WTC11 (cell line): ENCODE measurements at regions not wholly inside any gene's neighbourhood (a gene's known extent, or its start where the extent isn't known, plus 50 kb on each side); places are given as distances from the start of the nearest gene placed in this dataset.

Source experiments
- ATAC-seq: fragments of 200-7000 bp; cut with Tn5 transposase; 2 replicates; pipeline ENCODE4 v1.10.0; 2021; ENCODE audit warnings: mild to moderate bottlenecking, moderate library complexity
- CTCF ChIA-PET: fragments of 300-600 bp; sonication (Branson Sonifier 250); formaldehyde crosslinking; loops from one replicate; lab custom pipeline; 2021; ENCODE audit warnings: antibody characterized with exemption; lab: Charles Lee
- POLR2A ChIA-PET: fragments of 350-600 bp; sonication (Branson Sonifier 250); formaldehyde crosslinking; loops from one replicate; lab custom pipeline; 2021; ENCODE audit warnings: antibody characterized with exemption; lab: Charles Lee
- DNase-seq: peaks from one replicate; pipeline ENCODE4 v3.0.0; 2021; ENCODE audit warnings: low spot score
- H3K27ac Mint-ChIP-seq: 2 replicates; pipeline ENCODE4 v1.8.0; 2021; ENCODE audit warnings: mixed read lengths
- H3K27me3 Mint-ChIP-seq: 2 replicates; pipeline ENCODE4 v1.8.0; 2021; ENCODE audit warnings: low read depth, mild to moderate bottlenecking, moderate library complexity, mixed read lengths
- H3K36me3 Mint-ChIP-seq: 2 replicates; pipeline ENCODE4 v1.8.0; 2021; ENCODE audit warnings: mixed read lengths
- H3K4me1 Mint-ChIP-seq: 2 replicates; pipeline ENCODE4 v1.8.0; 2022; ENCODE audit warnings: mixed read lengths
- H3K4me3 Mint-ChIP-seq: 2 replicates; pipeline ENCODE4 v1.8.0; 2021; ENCODE audit warnings: mild to moderate bottlenecking, moderate library complexity, mixed read lengths
- H3K9me3 Mint-ChIP-seq: 2 replicates; pipeline ENCODE4 v1.8.0; 2021; ENCODE audit warnings: mixed read lengths
- AFF4 ChIP-seq: sonication (generic); formaldehyde crosslinking; IDR thresholded peaks from 2 replicates; pipeline ENCODE4 v1.8.1; 2023; ENCODE audit warnings: mild to moderate bottlenecking, missing genetic modification reagents, borderline replicate concordance
- ATF2 ChIP-seq: sonication (generic); formaldehyde crosslinking; IDR thresholded peaks from 2 replicates; pipeline ENCODE4 v1.8.1; 2022; ENCODE audit warnings: low read depth, missing genetic modification reagents, borderline replicate concordance
- ATF6 ChIP-seq: sonication (generic); formaldehyde crosslinking; IDR thresholded peaks from 2 replicates; pipeline ENCODE4 v1.8.1; 2023; ENCODE audit warnings: mild to moderate bottlenecking, missing genetic modification reagents
- ESRRA ChIP-seq: sonication (generic); formaldehyde crosslinking; IDR thresholded peaks from 2 replicates; pipeline ENCODE4 v1.8.1; 2022; ENCODE audit warnings: mild to moderate bottlenecking, missing genetic modification reagents, borderline replicate concordance
- IRF2 ChIP-seq: sonication (generic); formaldehyde crosslinking; IDR thresholded peaks from 2 replicates; pipeline ENCODE4 v1.8.0; 2022; ENCODE audit warnings: low read depth, missing genetic modification reagents, borderline replicate concordance
- KAT7 ChIP-seq: sonication (generic); formaldehyde crosslinking; IDR thresholded peaks from 2 replicates; pipeline ENCODE4 v1.8.1; 2023; ENCODE audit warnings: missing genetic modification reagents, mild to moderate bottlenecking, borderline replicate concordance
- NFATC4 ChIP-seq: fragments of 250-450 bp; sonication (Bioruptor Pico); IDR thresholded peaks from 2 replicates; pipeline ENCODE4 v1.9.0; 2021; ENCODE audit warnings: mild to moderate bottlenecking
- NR1H2 ChIP-seq: sonication (generic); formaldehyde crosslinking; IDR thresholded peaks from 2 replicates; pipeline ENCODE4 v1.9.0; 2021; ENCODE audit warnings: mild to moderate bottlenecking, moderate library complexity, missing genetic modification reagents
- NR3C1 ChIP-seq: sonication (generic); formaldehyde crosslinking; conservative IDR thresholded peaks from 2 replicates; pipeline ENCODE4 v1.8.1; 2023; ENCODE audit warnings: low read depth, mild to moderate bottlenecking, missing genetic modification reagents
- OVOL2 ChIP-seq: fragments of 250-450 bp; sonication (Bioruptor Pico); IDR thresholded peaks from 2 replicates; pipeline ENCODE4 v1.9.0; 2021; ENCODE audit warnings: mild to moderate bottlenecking, borderline replicate concordance
- STAT6 ChIP-seq: sonication (generic); formaldehyde crosslinking; conservative IDR thresholded peaks from 2 replicates; pipeline ENCODE4 v1.8.1; 2023; ENCODE audit warnings: mild to moderate bottlenecking, low read depth, missing genetic modification reagents, moderate library complexity
- TCF7 ChIP-seq: sonication (generic); formaldehyde crosslinking; IDR thresholded peaks from 2 replicates; pipeline ENCODE4 v1.8.0; 2022; ENCODE audit warnings: mild to moderate bottlenecking, low read depth, missing genetic modification reagents, moderate library complexity
- USF2 ChIP-seq: sonication (generic); formaldehyde crosslinking; IDR thresholded peaks from 2 replicates; pipeline ENCODE4 v1.8.1; 2023; ENCODE audit warnings: mild to moderate bottlenecking, missing genetic modification reagents, moderate library complexity
- ZBTB21 ChIP-seq: sonication (generic); formaldehyde crosslinking; IDR thresholded peaks from 2 replicates; pipeline ENCODE4 v1.8.1; 2023; ENCODE audit warnings: mild to moderate bottlenecking, missing genetic modification reagents, borderline replicate concordance
- ZMAT4 ChIP-seq: fragments of 250-450 bp; sonication (Bioruptor Pico); IDR thresholded peaks from 2 replicates; pipeline ENCODE4 v1.9.0; 2021; ENCODE audit warnings: mild to moderate bottlenecking
- ZNF232 ChIP-seq: sonication (generic); formaldehyde crosslinking; IDR thresholded peaks from 2 replicates; pipeline ENCODE4 v1.8.0; 2022; ENCODE audit warnings: mild to moderate bottlenecking, missing genetic modification reagents
- ZNF263 ChIP-seq: sonication (generic); formaldehyde crosslinking; IDR thresholded peaks from 2 replicates; pipeline ENCODE4 v1.8.1; 2022; ENCODE audit warnings: low read depth, mild to moderate bottlenecking, moderate library complexity, missing genetic modification reagents

GRCh38 chr18:57908092-57908491 lies 105.0 kb upstream of the ATP8B1 start:
- Mint-ChIP-seq H3K4me1 (peaks cover 19% of the 10 kb centered on the region), H3K27ac (no peak overlapping the region), H3K36me3 (no peaks in the 10 kb centered on the region), H3K4me3 (no peak overlapping the region), H3K27me3 (no peaks in the 10 kb centered on the region), H3K9me3 (no peaks in the 10 kb centered on the region)
- DNase-seq (no peak), ATAC-seq (no peak)
- ChIA-PET POLR2A (no interaction called here), CTCF (interaction anchor here (0.9 to 1.7 kb wide), 5 partner anchors 26 to 484 kb away, joined by 3 to 4 read pairs (median 3); partner anchors contain the start of gene NEDD4L)
- TF ChIP-seq ESRRA (CRISPR knock-in tag) (no peak), ZMAT4 (CRISPR knock-in tag) (no peak), IRF2 (no peak), USF2 (CRISPR knock-in tag) (no peak), AFF4 (CRISPR knock-in tag) (no peak), ZBTB21 (no peak), OVOL2 (CRISPR knock-in tag) (no peak), ZNF263 (CRISPR knock-in tag) (no peak), NR3C1 (no peak), TCF7 (CRISPR knock-in tag) (no peak), STAT6 (CRISPR knock-in tag) (no peak), ATF6 (CRISPR knock-in tag) (no peak), KAT7 (CRISPR knock-in tag) (no peak), ATF2 (CRISPR knock-in tag) (no peak), ZNF232 (CRISPR knock-in tag) (no peak), NFATC4 (CRISPR knock-in tag) (no peak), NR1H2 (CRISPR knock-in tag) (no peak)
